ENCODE measurements at regions not wholly inside any gene's neighbourhood (a gene's known extent, or its start where the extent isn't known, plus 50 kb on each side); places are given as distances from the start of the nearest gene placed in this dataset.

DNA sequence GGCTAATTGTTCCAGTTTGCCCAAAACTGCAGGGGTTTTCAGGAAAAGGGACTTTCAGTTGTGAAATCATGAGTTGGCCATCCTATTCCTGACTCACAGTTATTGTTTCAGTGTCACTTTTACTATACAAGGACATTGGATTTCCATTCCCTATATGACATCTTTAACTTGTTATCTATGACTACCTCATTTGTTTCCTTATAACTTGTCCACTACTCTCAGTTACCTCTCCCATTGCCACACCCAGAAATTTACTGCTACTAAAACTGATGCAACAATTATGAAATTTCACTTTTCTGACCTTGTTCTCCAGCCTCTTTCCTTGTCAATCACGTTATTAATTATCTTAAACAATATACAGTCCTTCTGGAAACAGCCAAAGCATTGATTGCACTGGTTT is 116.5 kb upstream of the ZNF804A start (continued):
- no peak for TF ChIP-seq EZH2phosphoT487 (IDR thresholded peaks at IDR 0.05; ENCODE audit: unreplicated experiment)
- TF ChIP-seq ZNF114 (CRISPR knock-in tag; IDR thresholded peaks at IDR 0.05): no peak
- TF ChIP-seq NANOG (IDR thresholded peaks at IDR 0.05; ENCODE audit: borderline replicate concordance): no peak

GRCh38 chr2:184498936-184499335 is 99.4 kb upstream of the ZNF804A start:
- Mint-ChIP-seq H3K4me3 (no peak overlapping the region), H3K9me3 (no peaks in the 10 kb centered on the region), H3K27ac (no peak overlapping the region), H3K27me3 (ENCODE audit: insufficient read depth, low read depth, poor library complexity) (no peaks in the 10 kb centered on the region), H3K36me3 (ENCODE audit: low read depth) (no peaks in the 10 kb centered on the region), H3K4me1 (no peaks in the 10 kb centered on the region)
- Histone ChIP-seq H3K27ac (ENCODE audit: low read depth) (no peak overlapping the region), H3K4me2 (no peak overlapping the region), H3K79me2 (replicated peaks; ENCODE audit: insufficient read depth) (no peaks in the 10 kb centered on the region), H4K20me1 (replicated peaks; ENCODE audit: insufficient read depth) (no peaks in the 10 kb centered on the region), H3K4me3 (no peak overlapping the region), H3K4me1 (ENCODE audit: insufficient read depth) (no peaks in the 10 kb centered on the region), H3K27me3 (ENCODE audit: insufficient read depth) (no peaks in the 10 kb centered on the region), H2AFZ (no peak overlapping the region), H3F3A (replicated peaks; ENCODE audit: low read depth) (no peaks in the 10 kb centered on the region), H3K36me3 (ENCODE audit: insufficient read depth) (no peaks in the 10 kb centered on the region), H3K9me2 (ENCODE audit: insufficient read depth) (0 out of 2 replicates have a peak, but pooled peaks cover 3% of the 10 kb centered on the region)
- TF ChIP-seq ZNF114 (CRISPR knock-in tag; IDR thresholded peaks at IDR 0.05): no peak
- TF ChIP-seq, protein P1, sequence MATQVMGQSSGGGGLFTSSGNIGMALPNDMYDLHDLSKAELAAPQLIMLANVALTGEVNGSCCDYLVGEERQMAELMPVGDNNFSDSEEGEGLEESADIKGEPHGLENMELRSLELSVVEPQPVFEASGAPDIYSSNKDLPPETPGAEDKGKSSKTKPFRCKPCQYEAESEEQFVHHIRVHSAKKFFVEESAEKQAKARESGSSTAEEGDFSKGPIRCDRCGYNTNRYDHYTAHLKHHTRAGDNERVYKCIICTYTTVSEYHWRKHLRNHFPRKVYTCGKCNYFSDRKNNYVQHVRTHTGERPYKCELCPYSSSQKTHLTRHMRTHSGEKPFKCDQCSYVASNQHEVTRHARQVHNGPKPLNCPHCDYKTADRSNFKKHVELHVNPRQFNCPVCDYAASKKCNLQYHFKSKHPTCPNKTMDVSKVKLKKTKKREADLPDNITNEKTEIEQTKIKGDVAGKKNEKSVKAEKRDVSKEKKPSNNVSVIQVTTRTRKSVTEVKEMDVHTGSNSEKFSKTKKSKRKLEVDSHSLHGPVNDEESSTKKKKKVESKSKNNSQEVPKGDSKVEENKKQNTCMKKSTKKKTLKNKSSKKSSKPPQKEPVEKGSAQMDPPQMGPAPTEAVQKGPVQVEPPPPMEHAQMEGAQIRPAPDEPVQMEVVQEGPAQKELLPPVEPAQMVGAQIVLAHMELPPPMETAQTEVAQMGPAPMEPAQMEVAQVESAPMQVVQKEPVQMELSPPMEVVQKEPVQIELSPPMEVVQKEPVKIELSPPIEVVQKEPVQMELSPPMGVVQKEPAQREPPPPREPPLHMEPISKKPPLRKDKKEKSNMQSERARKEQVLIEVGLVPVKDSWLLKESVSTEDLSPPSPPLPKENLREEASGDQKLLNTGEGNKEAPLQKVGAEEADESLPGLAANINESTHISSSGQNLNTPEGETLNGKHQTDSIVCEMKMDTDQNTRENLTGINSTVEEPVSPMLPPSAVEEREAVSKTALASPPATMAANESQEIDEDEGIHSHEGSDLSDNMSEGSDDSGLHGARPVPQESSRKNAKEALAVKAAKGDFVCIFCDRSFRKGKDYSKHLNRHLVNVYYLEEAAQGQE (IDR thresholded peaks at IDR 0.05; ENCODE audit: unreplicated experiment): no peak
- TF ChIP-seq ETS1 (IDR thresholded peaks at IDR 0.05): no peak
- TF ChIP-seq, protein P2, sequence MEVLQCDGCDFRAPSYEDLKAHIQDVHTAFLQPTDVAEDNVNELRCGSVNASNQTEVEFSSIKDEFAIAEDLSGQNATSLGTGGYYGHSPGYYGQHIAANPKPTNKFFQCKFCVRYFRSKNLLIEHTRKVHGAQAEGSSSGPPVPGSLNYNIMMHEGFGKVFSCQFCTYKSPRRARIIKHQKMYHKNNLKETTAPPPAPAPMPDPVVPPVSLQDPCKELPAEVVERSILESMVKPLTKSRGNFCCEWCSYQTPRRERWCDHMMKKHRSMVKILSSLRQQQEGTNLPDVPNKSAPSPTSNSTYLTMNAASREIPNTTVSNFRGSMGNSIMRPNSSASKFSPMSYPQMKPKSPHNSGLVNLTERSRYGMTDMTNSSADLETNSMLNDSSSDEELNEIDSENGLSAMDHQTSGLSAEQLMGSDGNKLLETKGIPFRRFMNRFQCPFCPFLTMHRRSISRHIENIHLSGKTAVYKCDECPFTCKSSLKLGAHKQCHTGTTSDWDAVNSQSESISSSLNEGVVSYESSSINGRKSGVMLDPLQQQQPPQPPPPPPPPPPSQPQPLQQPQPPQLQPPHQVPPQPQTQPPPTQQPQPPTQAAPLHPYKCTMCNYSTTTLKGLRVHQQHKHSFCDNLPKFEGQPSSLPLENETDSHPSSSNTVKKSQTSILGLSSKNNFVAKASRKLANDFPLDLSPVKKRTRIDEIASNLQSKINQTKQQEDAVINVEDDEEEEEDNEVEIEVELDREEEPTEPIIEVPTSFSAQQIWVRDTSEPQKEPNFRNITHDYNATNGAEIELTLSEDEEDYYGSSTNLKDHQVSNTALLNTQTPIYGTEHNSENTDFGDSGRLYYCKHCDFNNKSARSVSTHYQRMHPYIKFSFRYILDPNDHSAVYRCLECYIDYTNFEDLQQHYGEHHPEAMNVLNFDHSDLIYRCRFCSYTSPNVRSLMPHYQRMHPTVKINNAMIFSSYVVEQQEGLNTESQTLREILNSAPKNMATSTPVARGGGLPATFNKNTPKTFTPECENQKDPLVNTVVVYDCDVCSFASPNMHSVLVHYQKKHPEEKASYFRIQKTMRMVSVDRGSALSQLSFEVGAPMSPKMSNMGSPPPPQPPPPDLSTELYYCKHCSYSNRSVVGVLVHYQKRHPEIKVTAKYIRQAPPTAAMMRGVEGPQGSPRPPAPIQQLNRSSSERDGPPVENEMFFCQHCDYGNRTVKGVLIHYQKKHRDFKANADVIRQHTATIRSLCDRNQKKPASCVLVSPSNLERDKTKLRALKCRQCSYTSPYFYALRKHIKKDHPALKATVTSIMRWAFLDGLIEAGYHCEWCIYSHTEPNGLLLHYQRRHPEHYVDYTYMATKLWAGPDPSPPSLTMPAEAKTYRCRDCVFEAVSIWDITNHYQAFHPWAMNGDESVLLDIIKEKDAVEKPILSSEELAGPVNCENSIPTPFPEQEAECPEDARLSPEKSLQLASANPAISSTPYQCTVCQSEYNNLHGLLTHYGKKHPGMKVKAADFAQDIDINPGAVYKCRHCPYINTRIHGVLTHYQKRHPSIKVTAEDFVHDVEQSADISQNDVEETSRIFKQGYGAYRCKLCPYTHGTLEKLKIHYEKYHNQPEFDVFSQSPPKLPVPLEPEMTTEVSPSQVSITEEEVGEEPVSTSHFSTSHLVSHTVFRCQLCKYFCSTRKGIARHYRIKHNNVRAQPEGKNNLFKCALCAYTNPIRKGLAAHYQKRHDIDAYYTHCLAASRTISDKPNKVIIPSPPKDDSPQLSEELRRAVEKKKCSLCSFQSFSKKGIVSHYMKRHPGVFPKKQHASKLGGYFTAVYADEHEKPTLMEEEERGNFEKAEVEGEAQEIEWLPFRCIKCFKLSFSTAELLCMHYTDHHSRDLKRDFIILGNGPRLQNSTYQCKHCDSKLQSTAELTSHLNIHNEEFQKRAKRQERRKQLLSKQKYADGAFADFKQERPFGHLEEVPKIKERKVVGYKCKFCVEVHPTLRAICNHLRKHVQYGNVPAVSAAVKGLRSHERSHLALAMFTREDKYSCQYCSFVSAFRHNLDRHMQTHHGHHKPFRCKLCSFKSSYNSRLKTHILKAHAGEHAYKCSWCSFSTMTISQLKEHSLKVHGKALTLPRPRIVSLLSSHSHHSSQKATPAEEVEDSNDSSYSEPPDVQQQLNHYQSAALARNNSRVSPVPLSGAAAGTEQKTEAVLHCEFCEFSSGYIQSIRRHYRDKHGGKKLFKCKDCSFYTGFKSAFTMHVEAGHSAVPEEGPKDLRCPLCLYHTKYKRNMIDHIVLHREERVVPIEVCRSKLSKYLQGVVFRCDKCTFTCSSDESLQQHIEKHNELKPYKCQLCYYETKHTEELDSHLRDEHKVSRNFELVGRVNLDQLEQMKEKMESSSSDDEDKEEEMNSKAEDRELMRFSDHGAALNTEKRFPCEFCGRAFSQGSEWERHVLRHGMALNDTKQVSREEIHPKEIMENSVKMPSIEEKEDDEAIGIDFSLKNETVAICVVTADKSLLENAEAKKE (CRISPR knock-in tag; IDR thresholded peaks at IDR 0.05): no peak
- no peak for TF ChIP-seq EZH2 (IDR thresholded peaks at IDR 0.05; ENCODE audit: low read depth, unreplicated experiment)
- no peak for TF ChIP-seq STAT1 (IDR thresholded peaks at IDR 0.05; ENCODE audit: unreplicated experiment)
- TF ChIP-seq ZNF331 (CRISPR knock-in tag; IDR thresholded peaks at IDR 0.05; ENCODE audit: low read depth): no peak
- TF ChIP-seq NANOG (IDR thresholded peaks at IDR 0.05; ENCODE audit: borderline replicate concordance): no peak
- no peak for TF ChIP-seq POLR2AphosphoS5 (IDR thresholded peaks at IDR 0.05; ENCODE audit: low read depth)
- no peak for TF ChIP-seq JUNB (IDR thresholded peaks at IDR 0.05; ENCODE audit: unreplicated experiment)
- no peak for TF ChIP-seq EZH2phosphoT487 (IDR thresholded peaks at IDR 0.05; ENCODE audit: unreplicated experiment)
- no peak for TF ChIP-seq CREB1 (CRISPR knock-in tag; IDR thresholded peaks at IDR 0.05; ENCODE audit: low read depth)
- TF ChIP-seq, protein P3, sequence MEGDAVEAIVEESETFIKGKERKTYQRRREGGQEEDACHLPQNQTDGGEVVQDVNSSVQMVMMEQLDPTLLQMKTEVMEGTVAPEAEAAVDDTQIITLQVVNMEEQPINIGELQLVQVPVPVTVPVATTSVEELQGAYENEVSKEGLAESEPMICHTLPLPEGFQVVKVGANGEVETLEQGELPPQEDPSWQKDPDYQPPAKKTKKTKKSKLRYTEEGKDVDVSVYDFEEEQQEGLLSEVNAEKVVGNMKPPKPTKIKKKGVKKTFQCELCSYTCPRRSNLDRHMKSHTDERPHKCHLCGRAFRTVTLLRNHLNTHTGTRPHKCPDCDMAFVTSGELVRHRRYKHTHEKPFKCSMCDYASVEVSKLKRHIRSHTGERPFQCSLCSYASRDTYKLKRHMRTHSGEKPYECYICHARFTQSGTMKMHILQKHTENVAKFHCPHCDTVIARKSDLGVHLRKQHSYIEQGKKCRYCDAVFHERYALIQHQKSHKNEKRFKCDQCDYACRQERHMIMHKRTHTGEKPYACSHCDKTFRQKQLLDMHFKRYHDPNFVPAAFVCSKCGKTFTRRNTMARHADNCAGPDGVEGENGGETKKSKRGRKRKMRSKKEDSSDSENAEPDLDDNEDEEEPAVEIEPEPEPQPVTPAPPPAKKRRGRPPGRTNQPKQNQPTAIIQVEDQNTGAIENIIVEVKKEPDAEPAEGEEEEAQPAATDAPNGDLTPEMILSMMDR (conservative IDR thresholded peaks at IDR 0.05; ENCODE audit: low read depth in 2 of 2): no peak
- ATAC-seq (no peak), DNase-seq (ENCODE audit: low spot score) (no peak)

Measured in GM23338 (cell line).